ENCODE measurements at regions not wholly inside any gene's neighbourhood (a gene's known extent, or its start where the extent isn't known, plus 50 kb on each side); places are given as distances from the start of the nearest gene placed in this dataset.
"Not testable (repeated sequence)": the region's sequence is repeated elsewhere in the genome, so short reads cannot be mapped to it uniquely, and the experiment has no call there.

DNA sequence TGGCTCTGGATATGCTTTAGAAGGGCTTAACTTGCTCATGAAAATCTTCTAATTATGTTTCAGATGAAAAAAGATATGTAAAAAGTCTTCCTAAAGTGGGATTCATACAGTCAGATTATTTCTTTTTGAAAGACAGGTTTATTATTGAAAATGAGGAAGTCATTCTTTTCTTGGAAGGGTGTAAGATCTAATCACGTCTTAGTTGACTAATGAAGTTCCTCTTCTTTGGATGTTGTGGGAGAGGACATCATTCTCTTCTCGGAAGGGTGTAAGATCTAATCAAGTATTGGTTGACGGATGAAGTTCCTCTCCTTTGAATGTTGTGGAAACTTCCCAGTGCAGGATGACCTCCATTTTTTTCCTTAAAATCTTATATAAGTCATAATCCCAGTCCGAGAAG, 74.9 kb downstream of the ALG10 start:
- no peak for DNase-seq (ENCODE audit: low spot score)

DNA sequence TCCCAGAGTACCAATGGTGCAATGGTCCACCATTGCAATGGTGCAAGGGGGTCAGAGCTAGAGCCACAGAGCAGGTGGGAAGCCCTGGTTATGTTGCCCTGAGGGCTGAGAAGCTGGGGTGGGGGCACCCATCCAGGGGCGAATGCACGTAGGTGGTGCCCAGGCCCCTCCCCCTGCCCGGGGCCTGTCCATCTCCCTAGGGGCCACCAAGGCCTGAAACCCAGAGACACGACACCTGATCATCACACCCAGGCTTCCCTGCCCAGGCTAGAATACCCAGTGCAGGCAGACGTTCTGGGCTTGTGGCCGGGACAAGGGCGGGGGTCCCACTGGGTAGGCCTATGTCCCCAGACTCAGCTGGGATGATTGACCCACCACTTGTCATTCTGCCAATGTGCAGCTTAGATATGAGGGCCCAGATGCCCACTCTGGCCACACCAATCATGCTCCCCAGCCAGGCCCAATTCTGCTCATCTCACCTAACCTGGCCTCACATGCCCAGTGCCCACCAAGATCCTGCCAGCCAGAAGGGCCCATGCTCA, 83.2 kb downstream of the ALG10 start:
- no peak for DNase-seq (ENCODE audit: low spot score)

DNA sequence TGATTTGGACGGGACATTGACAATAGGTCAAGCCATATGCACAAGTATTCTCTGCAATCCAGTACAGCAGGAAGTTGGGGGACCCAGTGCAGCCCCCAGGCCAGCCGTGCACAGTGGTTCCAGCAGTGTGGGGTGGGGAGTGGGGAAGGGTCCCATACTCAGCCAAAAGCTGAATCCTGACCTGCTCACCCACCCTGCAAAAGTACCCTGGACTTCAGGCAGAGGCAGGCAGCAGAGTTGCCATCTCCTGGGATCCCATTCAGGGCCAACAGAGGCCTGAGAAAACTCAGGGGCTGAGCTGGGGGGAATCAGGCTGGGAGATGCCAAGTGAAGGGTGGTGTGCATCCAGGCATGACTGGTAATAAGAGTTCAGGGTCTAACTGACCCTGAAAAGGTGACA, 83.9 kb downstream of the ALG10 start:
- DNase-seq (ENCODE audit: low spot score): no peak

DNA sequence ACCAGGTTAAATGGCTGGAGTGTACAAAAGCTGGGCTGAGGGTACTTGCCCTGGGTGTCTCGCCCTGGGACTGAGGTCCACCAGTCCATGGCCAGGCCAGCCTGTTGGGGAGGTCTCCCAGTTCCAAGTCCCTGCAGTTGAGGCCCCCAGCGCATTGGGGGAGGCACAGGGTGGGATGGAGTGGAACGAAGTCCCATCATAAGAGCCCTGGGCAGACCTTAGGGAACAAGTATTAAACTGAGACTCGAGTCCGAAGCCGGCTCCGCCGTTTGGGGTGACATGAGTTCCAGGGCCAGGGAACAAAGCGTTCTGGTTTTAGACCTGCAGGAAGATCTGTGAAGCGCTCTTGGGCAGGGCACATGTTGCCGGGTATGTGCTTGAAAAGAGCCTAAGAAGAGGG, 84.7 kb downstream of the ALG10 start:
- DNase-seq (ENCODE audit: low spot score): no peak

DNA sequence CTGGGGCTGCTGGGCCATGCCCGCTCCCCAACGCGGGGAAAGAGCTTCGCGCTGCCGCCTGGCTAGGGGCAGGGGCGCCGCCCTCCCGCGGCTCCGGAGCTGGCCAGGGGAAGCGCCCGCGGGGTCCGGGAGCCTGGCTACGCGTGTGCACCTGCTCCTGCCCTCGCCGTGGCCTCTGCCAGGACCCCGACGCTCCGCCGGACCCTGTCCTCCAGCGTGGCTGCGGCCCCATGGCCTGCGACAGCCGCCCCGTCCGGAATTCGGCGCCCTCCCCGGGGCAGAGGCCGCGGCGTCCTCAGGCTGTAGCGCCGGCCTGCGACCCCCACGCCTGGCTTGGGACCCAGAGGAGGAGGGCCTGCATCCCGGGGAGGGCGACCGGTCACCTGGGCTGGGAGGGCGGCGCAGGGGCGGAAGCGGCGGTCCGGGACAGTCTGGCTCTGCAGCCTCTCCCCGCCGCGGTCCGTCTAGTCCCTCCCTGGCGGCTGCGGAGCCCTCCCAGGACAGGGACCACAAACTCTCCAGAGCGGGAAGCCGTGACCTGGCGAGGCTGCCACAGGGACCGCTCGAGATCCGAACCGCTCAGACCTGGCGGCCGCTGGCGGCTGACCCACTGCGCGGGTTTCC, 85.6 kb downstream of the ALG10 start:
- DNase-seq (ENCODE audit: low spot score): no peak

DNA sequence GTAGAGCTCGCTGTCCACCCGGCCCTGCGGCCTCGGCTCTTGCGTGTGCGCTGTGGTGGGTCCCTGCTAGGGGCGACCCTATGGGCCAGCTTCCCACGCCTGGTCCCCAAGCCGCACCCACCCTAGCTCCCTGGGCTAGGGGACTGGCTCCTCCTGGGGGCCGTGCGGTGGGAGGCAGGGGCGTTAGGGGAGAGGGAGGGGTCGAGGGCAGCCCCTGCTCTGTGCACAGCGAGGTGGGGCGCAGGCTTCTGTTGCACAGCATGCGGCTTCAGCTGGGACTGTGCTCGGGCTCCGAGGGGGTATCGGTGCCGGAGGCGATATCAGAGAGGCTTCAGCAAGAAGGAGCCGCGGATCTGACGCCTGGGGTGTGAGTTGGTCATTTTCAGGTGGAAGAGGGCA, 86.1 kb downstream of the ALG10 start:
- DNase-seq (ENCODE audit: low spot score): no peak

DNA sequence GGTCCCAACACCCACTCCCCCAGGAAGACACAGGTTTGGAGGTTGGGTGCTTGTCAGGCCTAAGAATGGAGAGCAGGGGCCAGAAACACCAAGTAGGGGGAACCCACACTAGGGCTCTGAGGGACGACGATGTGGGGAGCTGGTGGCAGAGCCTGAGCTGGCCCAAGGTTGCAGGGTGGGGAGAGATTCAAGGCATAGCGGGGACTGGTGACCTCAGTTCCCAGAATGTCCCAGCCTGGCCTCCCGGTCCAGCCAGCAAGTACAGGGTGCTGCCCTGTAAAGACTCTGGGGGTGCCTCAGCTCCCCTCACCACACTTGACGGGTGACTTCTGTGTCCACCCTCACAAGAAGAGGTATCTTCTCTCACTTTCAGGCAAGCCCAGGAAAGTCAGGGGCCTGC, 86.7 kb downstream of the ALG10 start:
- no peak for DNase-seq (ENCODE audit: low spot score)

DNA sequence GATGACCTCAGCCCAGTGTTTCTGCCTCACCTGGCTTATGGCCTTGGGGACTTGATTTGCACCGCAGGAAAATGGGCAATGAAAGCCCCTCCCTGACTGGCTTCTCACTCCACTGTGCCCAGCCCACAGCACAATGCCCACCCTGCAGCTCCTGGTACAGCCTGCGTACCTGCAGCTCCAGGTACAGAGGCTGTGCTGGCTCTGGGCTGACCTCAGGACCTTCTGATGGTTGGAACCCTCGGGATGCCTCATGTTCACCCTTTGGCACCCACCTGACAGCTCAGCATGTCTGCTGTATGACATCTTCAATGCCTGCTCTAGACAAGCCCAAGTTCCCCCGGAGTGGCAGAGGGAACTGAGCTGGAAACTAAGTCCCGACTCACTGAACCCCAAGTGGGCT, 87.1 kb downstream of the ALG10 start:
- DNase-seq (ENCODE audit: low spot score): no peak

DNA sequence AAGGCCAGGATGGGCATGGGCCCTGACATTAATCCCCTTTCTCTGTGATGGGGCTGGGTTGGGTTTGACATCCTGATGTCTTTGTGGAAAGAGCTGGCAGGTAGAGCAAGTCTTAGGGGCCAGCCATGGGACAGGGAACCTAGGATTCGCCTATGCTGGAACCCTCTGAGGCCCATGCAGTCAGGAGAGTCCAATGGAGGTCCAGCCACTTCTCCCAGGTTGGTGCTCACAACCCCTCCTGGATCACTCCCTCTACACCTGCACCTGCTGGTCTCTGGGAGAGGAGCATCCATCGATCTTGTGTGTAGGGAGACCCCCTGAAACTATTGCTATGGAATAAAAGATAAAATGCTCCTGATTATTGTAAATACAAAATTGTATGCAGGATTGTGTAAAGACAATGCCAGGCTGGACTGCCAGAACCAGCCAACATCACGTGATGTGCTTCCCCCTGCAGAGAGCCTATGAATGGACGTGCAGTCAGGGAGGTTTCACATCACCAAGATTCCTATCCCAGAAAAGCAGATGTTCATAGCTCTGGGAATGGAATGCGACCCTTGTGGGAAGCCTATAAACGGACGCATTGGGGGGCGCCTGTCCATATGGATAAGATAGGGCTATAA, 87.7 kb downstream of the ALG10 start:
- not testable (repeated sequence) for DNase-seq (ENCODE audit: low spot score)

DNA sequence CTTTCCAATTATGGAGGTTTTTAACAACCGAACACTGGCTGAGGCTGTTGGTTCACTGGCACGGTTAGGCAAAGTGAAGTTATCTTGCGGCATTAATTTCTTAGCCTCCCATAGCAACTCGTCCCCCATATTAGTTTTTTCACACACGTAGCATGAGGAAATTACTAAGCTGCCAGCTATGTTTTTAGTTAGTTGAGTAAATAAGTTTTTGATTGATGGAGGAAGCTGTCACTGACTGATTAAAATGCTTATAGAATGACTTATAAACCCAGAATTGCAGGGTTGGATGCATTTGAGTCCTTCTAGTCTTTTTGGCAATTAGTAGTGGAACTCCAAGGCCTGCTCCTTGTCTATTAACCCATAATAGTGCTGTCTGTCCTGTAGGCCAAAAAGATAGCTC, 97.1 kb downstream of the ALG10 start:
- no peak for DNase-seq (ENCODE audit: low spot score)

DNA sequence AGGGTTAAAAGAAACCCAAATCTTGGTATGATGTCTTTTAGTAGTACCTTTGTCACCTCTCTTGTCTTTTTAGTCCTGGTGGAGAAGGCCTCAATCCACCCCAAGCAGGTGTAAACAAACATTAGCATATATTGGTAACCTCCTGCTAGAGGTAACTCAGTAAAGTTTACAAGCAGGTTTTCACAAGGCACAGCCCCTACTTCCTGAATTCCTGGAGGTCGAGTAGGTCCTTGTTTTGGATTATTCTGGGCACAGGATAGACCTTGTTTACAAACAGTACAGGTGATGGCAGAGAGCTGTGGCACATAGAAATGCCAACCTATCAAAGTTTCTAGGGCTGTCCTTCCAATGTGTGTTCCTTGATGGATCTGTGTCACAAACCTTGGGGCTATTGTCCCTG, 99.1 kb downstream of the ALG10 start:
- no peak for DNase-seq (ENCODE audit: low spot score)

DNA sequence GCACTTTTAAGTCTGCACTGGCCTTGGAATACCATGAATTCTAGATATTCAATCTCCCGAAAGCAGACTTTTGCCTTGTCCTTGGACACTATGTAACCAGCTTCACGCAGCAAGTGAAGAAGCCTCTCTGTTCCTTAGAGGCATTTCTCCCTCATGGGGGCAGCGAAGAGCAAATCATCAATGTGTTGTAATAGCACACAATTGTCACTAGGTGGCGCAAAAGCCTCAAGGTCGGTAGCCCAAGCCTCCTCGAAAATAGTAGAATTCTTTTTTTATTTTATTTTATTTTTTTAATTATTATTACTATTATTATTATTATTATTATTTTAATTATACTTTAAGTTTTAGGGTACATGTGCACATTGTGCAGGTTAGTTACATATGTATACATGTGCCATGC, 100.8 kb downstream of the ALG10 start:
- DNase-seq (ENCODE audit: low spot score): peak; percentile 54

DNA sequence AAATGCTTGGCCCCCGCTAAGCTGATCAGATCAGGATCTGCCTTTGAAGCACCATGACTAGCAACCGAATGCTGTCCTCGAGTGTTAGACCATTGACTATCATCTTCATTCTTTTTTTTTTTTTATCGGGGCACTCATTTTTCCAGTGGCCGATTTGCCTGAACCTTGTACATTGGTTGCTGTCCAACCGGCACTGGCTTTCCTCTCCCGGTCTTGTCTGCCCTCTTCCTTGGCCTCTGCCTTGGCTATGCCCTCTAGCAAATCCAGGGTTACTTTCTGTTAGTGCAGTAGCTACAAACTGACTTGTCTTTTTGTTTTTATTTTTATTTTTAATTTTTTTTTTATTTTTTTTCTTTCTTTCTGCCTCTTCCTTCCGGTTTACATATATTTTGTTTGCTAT, 102.3 kb downstream of the ALG10 start:
- no peak for DNase-seq (ENCODE audit: low spot score)

DNA sequence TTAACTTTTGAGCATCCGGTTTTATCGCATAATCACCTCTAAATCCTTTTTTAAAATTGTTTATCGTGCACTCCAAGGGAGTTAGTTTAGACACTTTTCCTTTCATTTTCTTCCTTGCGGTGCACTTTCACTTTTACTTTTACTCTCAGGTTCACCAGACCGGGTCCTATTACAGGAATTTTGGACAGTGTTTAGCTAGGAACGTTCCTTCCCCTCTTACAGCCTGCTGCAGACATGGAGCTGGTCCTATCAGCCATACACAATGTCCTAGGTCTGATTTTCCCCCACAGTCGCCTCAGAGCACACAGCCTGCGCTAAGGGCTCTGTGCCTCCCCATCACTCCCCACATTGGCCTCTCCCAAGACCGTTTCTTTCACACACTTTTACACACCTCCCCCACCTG, 103.9 kb downstream of the ALG10 start:
- no peak for DNase-seq (ENCODE audit: low spot score)

DNA sequence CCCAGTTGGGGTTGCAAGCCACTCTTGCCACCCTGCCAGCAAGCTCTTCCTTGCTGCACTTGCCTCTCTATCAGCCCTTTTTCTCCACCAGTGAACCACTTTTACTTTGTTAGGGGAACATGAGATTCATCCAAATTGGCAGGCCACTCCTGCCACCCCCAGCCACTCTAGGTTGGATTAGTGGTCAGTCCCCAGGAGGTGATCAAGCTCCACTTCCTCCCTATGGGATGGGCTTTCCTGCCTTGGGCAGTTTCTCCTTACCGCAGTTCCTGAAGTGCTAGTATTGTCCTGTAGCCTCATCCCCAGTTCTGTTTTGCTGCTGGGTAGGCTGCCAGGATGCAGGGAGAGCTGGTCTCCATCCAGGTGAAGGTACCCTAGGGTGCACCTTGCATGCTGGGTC, 104.5 kb downstream of the ALG10 start:
- no peak for DNase-seq (ENCODE audit: low spot score)

DNA sequence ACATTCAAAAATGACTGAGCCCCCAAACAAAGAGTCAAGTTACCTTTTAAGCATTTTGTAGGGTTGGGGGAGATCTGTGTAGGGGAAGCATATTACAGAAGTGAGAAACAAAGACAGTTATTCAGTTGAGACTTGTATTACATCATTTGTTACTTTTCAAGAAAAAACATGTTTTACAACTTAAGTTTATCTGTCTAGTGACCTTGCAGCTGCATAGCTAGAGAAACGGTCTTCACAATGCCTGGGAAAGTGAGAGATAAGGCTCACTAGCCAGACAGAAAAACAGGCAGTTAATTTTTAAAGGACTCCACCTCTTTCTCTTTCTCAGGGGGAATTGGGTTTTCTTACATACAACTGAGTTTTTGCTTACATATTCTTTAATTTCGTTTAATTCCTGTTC, 105.1 kb downstream of the ALG10 start:
- DNase-seq (ENCODE audit: low spot score): not testable (repeated sequence)

DNA sequence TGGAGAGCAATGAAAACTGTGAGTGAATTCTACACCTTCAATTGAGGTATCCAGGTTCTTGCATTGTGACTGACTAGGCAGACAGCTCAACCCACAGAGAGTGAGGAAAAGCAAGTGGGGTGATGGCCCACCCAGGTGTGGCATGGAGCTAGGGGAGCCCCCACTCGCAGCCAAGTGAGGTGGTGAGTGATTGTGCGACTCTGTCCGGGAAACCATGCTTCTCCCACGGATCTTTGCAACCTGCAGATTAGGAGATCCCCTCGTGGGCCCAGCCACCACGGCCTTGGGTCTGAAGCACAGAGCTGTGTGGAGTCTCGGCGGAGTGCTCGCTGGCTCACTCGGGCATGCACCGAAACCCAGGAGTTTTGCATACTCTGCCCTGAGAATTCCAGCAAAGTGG, 120.1 kb downstream of the ALG10 start:
- DNase-seq (ENCODE audit: low spot score): no peak

DNA sequence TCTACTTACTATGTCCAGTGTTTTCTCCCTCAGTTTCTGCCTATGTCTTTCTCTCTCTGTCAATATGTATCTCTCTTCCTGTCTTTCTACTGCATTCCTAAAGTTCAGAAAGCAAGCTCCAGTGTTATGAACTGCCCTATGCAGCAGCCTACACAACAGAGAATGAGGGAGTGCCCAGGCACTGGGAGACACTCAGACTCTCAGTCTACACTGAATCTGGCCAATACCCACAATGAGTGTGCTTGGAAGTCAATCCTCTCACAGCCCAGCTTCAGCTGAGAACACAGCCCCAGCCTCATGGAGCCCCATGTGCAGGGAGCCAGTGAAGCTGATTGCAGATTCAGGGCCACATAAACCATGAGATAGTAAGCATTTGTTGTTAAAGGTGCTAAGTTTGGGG, 128.7 kb downstream of the ALG10 start:
- no peak for DNase-seq (ENCODE audit: low spot score)

DNA sequence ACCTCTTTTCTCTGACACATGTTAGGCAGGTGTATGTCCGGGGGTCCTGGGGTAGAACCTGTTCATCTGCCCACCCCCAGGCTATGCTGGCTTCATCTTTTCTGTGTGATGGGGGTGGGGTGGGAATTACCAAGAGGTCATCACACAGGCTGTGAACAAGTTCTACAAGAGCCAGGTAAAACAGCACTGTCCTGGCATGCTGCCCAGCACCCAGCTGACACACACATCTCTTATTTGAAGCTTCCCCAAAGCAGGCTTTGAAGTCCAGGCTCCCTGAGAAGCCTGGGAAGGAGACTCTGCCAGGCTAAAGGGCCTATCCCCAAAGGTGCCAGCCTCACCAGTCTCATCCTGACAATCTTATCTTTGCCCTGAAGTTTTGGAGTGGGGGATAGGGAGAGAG, 141.1 kb downstream of the ALG10 start:
- DNase-seq (ENCODE audit: low spot score): no peak

DNA sequence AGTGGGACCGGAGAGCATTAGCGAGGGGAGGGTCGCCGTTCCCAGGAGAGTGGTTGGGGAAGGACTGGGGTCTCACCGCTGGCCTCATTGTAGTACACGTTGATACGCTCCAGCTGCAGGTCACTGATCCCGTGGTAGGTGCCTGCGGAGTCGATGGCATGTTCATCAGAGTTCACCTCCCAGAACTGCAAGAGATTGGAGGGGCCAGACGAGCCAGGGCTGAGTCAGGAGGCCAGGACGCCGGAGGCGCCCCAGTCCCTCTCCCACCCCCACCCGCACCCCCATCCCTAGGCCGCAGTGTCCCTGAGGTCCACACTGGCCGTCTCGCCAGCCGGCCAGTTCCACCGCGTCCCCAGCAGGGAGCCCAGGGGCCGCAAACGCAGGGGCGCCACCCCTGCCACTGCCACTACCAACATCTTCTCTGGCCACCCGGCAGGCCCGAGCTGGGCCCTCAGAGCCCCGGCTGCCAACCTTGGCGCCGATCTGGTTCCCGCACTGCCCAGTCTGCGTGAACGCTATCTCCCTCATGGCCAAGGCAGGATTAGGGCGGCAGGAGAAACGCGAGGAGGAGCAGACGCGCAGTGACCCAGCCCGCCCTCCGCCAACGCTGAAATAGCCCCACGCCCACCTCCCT, 144.2 kb downstream of the ALG10 start:
- DNase-seq (ENCODE audit: low spot score): no peak

DNA sequence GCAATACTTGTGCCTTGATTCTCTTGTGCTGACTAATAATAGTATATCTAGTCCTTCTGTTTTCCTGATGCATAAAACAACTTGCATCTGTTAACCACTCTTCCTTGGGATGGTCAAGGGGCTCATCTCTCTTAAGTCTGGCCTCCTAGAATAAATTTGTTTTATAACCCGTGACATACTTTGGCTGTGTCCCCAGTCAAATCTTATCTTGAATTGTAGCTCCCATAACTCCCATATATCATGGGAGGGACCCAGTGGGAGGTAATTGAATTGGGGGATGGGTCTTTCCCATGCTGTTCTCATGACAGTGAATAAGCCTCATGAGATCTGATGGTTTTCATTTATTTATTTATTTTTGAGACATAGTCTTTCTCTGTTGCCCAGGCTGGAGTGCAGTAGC, 146.2 kb downstream of the ALG10 start:
- not testable (repeated sequence) for DNase-seq (ENCODE audit: low spot score)

DNA sequence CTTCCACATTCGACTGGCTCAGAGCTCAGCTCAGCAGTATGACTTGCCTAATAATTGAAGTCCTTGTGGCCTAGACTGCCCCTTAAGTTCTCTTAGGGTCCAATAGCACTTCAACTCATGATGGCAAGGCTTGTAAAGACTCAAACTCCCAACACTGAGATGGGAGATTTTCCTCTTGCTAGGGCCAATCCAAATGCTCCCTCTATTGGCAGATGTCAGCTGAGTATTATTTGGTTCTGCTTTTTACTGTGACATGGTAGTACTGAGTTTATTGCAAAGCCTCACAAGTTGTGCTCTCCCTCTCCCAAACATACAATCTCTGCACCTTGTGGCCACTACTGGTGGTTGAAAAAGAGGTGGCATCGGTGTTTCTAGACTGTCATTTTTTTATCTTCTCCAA, 164.2 kb downstream of the ALG10 start:
- peak; percentile 15 for DNase-seq (ENCODE audit: low spot score)

DNA sequence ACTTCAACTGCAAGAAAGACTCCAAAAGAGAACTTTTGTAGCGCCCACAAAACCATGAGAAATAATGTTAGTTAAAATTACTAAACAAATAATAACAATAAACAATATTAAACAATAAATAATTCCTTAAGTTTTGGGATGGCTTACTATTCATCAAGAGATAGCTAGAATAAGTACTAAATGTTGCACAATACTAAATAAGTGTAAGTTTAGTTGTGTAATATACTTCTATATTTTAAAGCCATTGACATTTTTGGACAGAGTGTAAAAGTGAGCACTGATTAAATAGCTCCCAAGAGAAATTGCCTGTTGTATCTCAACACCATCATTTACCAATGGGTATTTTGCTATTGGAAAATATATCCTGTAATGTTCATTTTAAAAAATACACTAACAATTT, 166.7 kb downstream of the ALG10 start:
- no peak for DNase-seq (ENCODE audit: low spot score)

DNA sequence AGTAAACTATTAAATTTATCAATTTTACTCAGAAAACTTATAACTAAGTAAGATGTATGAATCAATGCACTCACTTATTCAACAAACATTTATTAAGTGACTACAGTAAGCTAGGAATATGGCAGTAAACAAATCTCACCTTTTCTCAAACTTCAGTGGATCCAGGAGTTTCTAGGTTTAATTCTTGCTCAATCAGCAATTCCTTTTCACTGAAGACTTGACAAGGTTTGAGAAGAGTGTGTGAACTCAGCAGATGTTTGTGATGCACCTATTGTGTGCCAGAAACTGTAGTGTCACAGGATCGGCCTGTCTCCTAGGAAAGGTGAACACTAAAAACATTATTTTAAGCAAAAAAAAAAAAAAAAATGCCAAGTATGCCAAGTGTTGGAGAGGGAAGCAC, 167.8 kb downstream of the ALG10 start:
- no peak for DNase-seq (ENCODE audit: low spot score)

Measured in RKO (cell line).